ENCODE measurements at regions not wholly inside any gene's neighbourhood (a gene's known extent, or its start where the extent isn't known, plus 50 kb on each side); places are given as distances from the start of the nearest gene placed in this dataset.

- TF ChIP-seq HBP1 (CRISPR knock-in tag; IDR thresholded peaks at IDR 0.05; ENCODE audit: low read depth) (no peak), ZEB1 (IDR thresholded peaks at IDR 0.05; ENCODE audit: insufficient replicate concordance, low read depth) (no peak), ZNF816 (CRISPR knock-in tag; IDR thresholded peaks at IDR 0.05; ENCODE audit: borderline replicate concordance) (no peak), LCORL (IDR thresholded peaks at IDR 0.05) (no peak), LCORL (CRISPR knock-in tag; IDR thresholded peaks at IDR 0.05) (peak; percentile 51), ZNF510 (CRISPR knock-in tag; IDR thresholded peaks at IDR 0.05; ENCODE audit: low read depth) (0 out of 2 replicates have a peak, but pooled peaks have one; percentile 30), ZC3H13 (CRISPR knock-in tag; IDR thresholded peaks at IDR 0.05) (no peak), SKI (IDR thresholded peaks at IDR 0.05; ENCODE audit: partially characterized antibody) (peak; percentile 49), THYN1 (CRISPR knock-in tag; IDR thresholded peaks at IDR 0.05; ENCODE audit: borderline replicate concordance, low read depth) (no peak), ZNF513 (CRISPR knock-in tag; conservative IDR thresholded peaks at IDR 0.05) (no peak), ARID4A (CRISPR knock-in tag; IDR thresholded peaks at IDR 0.05; ENCODE audit: borderline replicate concordance) (no peak), ZBTB20 (CRISPR knock-in tag; IDR thresholded peaks at IDR 0.05; ENCODE audit: borderline replicate concordance, low read depth) (no peak), ZSCAN20 (CRISPR knock-in tag; IDR thresholded peaks at IDR 0.05; ENCODE audit: borderline replicate concordance) (no peak), NCOA2 (CRISPR knock-in tag; IDR thresholded peaks at IDR 0.05) (no peak), ZBTB1 (CRISPR knock-in tag; IDR thresholded peaks at IDR 0.05; ENCODE audit: borderline replicate concordance) (no peak), KDM2A (CRISPR knock-in tag; IDR thresholded peaks at IDR 0.05; ENCODE audit: borderline replicate concordance, low read depth) (no peak), ZMYM2 (CRISPR knock-in tag; IDR thresholded peaks at IDR 0.05) (no peak), ZBTB46 (CRISPR knock-in tag; IDR thresholded peaks at IDR 0.05; ENCODE audit: borderline replicate concordance) (no peak)
Observed at GRCh38 chr6:44042989-44043478, 84.2 kb downstream of the MRPL14 start (continued).
